Fibroblast of lung (primary cell): ENCODE measurements at regions not wholly inside any gene's neighbourhood (a gene's known extent, or its start where the extent isn't known, plus 50 kb on each side); places are given as distances from the start of the nearest gene placed in this dataset.
A peak's percentile ranks its signal among the peaks of the same experiment; 100 is the strongest.

Experiments used
- DNase-seq, 2 donors: peaks; one replicate each; pipeline versions ENCODE4 v3.0.0 to v3.0.0-alpha.2; 2010; ENCODE audit warnings: low read depth in 2 of 2
- H2AFZ ChIP-seq: 2 replicates; pipeline ENCODE4 v1.5.1; 2012; ENCODE audit warnings: low read length, control low read depth, inconsistent platforms
- H3K27ac ChIP-seq: 2 replicates; pipeline ENCODE4 v1.5.1; 2011; ENCODE audit warnings: low read length, control low read depth; ENCODE audit not compliant: insufficient read depth
- H3K27me3 ChIP-seq: 2 replicates; pipeline ENCODE4 v1.5.1; 2011; ENCODE audit warnings: mild to moderate bottlenecking, low read length; ENCODE audit not compliant: control insufficient read depth, insufficient read depth
- H3K36me3 ChIP-seq: 2 replicates; pipeline ENCODE4 v1.5.1; 2011; ENCODE audit warnings: low read length; ENCODE audit not compliant: control insufficient read depth, insufficient read depth
- H3K4me1 ChIP-seq: 2 replicates; pipeline ENCODE4 v1.5.1; 2011; ENCODE audit warnings: low read length; ENCODE audit not compliant: control insufficient read depth, insufficient read depth; ENCODE audit errors: extremely low read depth
- H3K4me2 ChIP-seq: 2 replicates; pipeline ENCODE4 v1.5.1; 2011; ENCODE audit warnings: low read length, control low read depth; ENCODE audit not compliant: insufficient read depth; ENCODE audit errors: extremely low read depth
- H3K4me3 ChIP-seq, 4 experiments: fragments of 200-600 bp in 1 of 4; sonication (generic) in 1 of 4; replicated peaks in 1 of 4; 2 replicates each; pipeline ENCODE4 v1.5.1; 2011 to 2016; ENCODE audit warnings: low read length in 4 of 4, low read depth in 3 of 4, mild to moderate bottlenecking in 3 of 4, control low read depth in 2 of 4, inconsistent platforms in 1 of 4, mixed read lengths in 1 of 4; ENCODE audit not compliant: insufficient read depth in 1 of 4; ENCODE audit errors: control extremely low read depth in 1 of 4
- H3K79me2 ChIP-seq: 2 replicates; pipeline ENCODE4 v1.5.1; 2012; ENCODE audit warnings: mild to moderate bottlenecking, low read length, inconsistent platforms; ENCODE audit not compliant: control insufficient read depth, insufficient read depth
- H3K9ac ChIP-seq: 2 replicates; pipeline ENCODE4 v1.5.1; 2011; ENCODE audit warnings: mild to moderate bottlenecking, low read length, control low read depth; ENCODE audit not compliant: insufficient read depth
- H3K9me3 ChIP-seq: 2 replicates; pipeline ENCODE4 v1.5.1; 2012; ENCODE audit warnings: low read depth, low read length; ENCODE audit not compliant: control insufficient read depth, insufficient read depth
- H4K20me1 ChIP-seq: 2 replicates; pipeline ENCODE4 v1.5.1; 2011; ENCODE audit warnings: low read length; ENCODE audit not compliant: control insufficient read depth, insufficient read depth; ENCODE audit errors: extremely low read depth
- EZH2 ChIP-seq: IDR thresholded peaks from 2 replicates; pipeline ENCODE4 v1.5.1; 2012; ENCODE audit warnings: low read length, control low read depth, mild to moderate bottlenecking; ENCODE audit errors: missing control alignments
- TF ChIP-seq, protein P1 (sequence below), 2 donors: IDR thresholded peaks in 1 of 2; conservative IDR thresholded peaks in 1 of 2; 1 replicate in 1 of 2; 2 replicates in 1 of 2; pipeline ENCODE4 v1.5.1; 2011 to 2012; ENCODE audit warnings: low read length in 2 of 2, control low read depth in 1 of 2, inconsistent platforms in 1 of 2, low read depth in 1 of 2, mild to moderate bottlenecking in 1 of 2

DNA sequence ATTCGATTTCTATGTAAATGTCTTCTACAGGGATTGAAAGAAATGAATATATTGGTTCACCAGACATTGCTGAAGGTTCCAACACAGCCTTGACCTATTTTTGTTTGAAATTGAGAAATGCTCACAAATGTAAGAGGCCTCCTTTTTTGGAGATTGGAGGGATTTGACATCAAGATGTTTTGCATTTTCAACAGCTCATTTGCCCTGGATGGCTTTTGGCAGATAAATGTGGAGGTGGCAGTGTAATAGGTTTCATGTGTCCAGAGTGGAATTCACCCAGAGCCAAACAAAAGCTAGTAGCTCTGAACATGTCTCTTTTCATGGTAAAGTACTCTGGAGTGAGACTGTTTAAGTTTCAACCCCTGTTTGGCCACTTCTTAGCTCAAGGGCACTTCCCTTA, 77.3 kb downstream of the PALM2AKAP2 start:
- Histone ChIP-seq H3K9ac (no peak overlapping the region), H3K4me2 (no peak overlapping the region), H4K20me1 (no peaks in the 10 kb centered on the region), H3K4me1 (peaks cover 4% of the 10 kb centered on the region), H3K27ac (no peak overlapping the region), H3K36me3 (no peaks in the 10 kb centered on the region), H3K27me3 (no peaks in the 10 kb centered on the region), H2AFZ (no peak overlapping the region), H3K9me3 (no peaks in the 10 kb centered on the region), H3K4me3 (no peak overlapping the region), H3K79me2 (no peaks in the 10 kb centered on the region)
- TF ChIP-seq EZH2: no peak
- DNase-seq: peak; percentile 42 to 56

GRCh38 chr9:109859447-109859846, 79.4 kb downstream of the PALM2AKAP2 start:
- H3K4me3 ChIP-seq: no peak overlapping the region
- no peak for TF ChIP-seq EZH2
- TF ChIP-seq, protein P1, sequence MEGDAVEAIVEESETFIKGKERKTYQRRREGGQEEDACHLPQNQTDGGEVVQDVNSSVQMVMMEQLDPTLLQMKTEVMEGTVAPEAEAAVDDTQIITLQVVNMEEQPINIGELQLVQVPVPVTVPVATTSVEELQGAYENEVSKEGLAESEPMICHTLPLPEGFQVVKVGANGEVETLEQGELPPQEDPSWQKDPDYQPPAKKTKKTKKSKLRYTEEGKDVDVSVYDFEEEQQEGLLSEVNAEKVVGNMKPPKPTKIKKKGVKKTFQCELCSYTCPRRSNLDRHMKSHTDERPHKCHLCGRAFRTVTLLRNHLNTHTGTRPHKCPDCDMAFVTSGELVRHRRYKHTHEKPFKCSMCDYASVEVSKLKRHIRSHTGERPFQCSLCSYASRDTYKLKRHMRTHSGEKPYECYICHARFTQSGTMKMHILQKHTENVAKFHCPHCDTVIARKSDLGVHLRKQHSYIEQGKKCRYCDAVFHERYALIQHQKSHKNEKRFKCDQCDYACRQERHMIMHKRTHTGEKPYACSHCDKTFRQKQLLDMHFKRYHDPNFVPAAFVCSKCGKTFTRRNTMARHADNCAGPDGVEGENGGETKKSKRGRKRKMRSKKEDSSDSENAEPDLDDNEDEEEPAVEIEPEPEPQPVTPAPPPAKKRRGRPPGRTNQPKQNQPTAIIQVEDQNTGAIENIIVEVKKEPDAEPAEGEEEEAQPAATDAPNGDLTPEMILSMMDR (conservative IDR thresholded peaks at IDR 0.05 in 1 of 2, IDR thresholded peaks at IDR 0.05 in 1 of 2; ENCODE audit: low read depth in 1 of 2, low read length in 2 of 2): peak; percentile 12 to 54
- DNase-seq: no peak
- H3K27me3 ChIP-seq: no peaks in the 10 kb centered on the region
- H3K36me3 ChIP-seq: no peaks in the 10 kb centered on the region
- H3K27ac ChIP-seq: no peak overlapping the region
- H3K9ac ChIP-seq: no peak overlapping the region
- H3K4me2 ChIP-seq: no peak overlapping the region
- H2AFZ ChIP-seq: no peak overlapping the region
- no peaks in the 10 kb centered on the region for H3K79me2 ChIP-seq
- no peaks in the 10 kb centered on the region for H4K20me1 ChIP-seq
- peaks cover 4% of the 10 kb centered on the region for H3K4me1 ChIP-seq
- H3K9me3 ChIP-seq: no peaks in the 10 kb centered on the region

GRCh38 chr9:109860521-109860920, 80.5 kb downstream of the PALM2AKAP2 start:
- H3K27ac ChIP-seq: no peak overlapping the region
- H3K27me3 ChIP-seq: no peaks in the 10 kb centered on the region
- TF ChIP-seq, protein P1 (conservative IDR thresholded peaks at IDR 0.05 in 1 of 2, IDR thresholded peaks at IDR 0.05 in 1 of 2; ENCODE audit: low read depth in 1 of 2, low read length in 2 of 2): no peak
- TF ChIP-seq EZH2: no peak
- H3K4me2 ChIP-seq: no peak overlapping the region
- H3K9me3 ChIP-seq: no peaks in the 10 kb centered on the region
- peaks cover 4% of the 10 kb centered on the region for H3K4me1 ChIP-seq
- H3K9ac ChIP-seq: no peak overlapping the region
- H3K79me2 ChIP-seq: no peaks in the 10 kb centered on the region
- no peaks in the 10 kb centered on the region for H3K36me3 ChIP-seq
- H2AFZ ChIP-seq: no peak overlapping the region
- no peaks in the 10 kb centered on the region for H4K20me1 ChIP-seq
- no peak for DNase-seq
- no peak overlapping the region for H3K4me3 ChIP-seq
